Uterus (tissue), 2 donors: ENCODE measurements at regions not wholly inside any gene's neighbourhood (a gene's known extent, or its start where the extent isn't known, plus 50 kb on each side); places are given as distances from the start of the nearest gene placed in this dataset.
"Not testable (repeated sequence)": the region's sequence is repeated elsewhere in the genome, so short reads cannot be mapped to it uniquely, and the experiment has no call there.

ENCODE experiments used
- CTCF ChIP-seq, 4 experiments: fragments of 200-600 bp in 2 of 4; fragments of 450-650 bp in 2 of 4; sonication (generic) in 2 of 4; IDR thresholded peaks; one replicate each; pipeline ENCODE4 v1.5.1; 2016 to 2019; ENCODE audit warnings: antibody characterized with exemption in 4 of 4, mild to moderate bottlenecking in 2 of 4, moderate library complexity in 1 of 4
- POLR2A ChIP-seq, 2 donors: fragments of 450-650 bp; IDR thresholded peaks; one replicate each; pipeline ENCODE4 v1.6.1; 2016; ENCODE audit warnings: antibody characterized with exemption in 2 of 2, mild to moderate bottlenecking in 1 of 2, moderate library complexity in 1 of 2

- TF ChIP-seq CTCF, POLR2A (IDR thresholded peaks at IDR 0.05): not testable (repeated sequence)
These were observed 50.7 kb upstream of the GBE1 start for GRCh38 chr3:81812098-81812497.
